ENCODE measurements at regions not wholly inside any gene's neighbourhood (a gene's known extent, or its start where the extent isn't known, plus 50 kb on each side); places are given as distances from the start of the nearest gene placed in this dataset.

DNA sequence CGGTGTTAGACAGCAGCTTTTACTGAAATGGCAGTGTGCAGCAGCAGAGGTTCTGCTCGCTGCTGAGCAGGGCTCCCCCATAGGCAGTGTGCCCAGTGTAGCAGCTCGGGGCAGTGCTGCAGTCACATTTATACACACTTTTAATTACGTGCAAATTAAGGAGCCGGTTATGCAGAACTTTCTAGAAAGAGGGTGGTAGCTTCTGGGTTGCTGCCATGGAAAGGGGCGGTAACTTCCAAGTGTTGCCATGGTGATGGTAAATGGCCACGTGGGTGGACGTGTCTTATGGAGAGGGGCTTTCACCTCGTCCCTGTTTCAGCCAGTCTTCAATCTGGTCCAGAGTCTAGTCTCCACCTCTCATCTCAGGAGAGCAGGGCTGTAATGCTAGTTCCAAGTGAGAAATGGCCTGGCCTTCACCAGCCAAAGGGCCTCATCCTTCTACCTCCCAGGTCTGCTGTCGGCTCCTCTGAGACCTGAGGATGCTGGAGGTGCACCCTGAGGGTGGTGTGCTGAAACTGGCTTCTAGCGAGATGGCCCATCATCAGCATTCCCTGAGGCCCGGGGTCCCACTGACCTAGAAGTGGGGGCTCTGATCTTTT, 180.5 kb upstream of the PMEPA1 start:
- H3K9ac ChIP-seq (ENCODE audit: low read length): no peak overlapping the region
- H3F3A ChIP-seq (ENCODE audit: insufficient read depth): no peaks in the 10 kb centered on the region
- no peaks in the 10 kb centered on the region for H3K9me3 ChIP-seq (ENCODE audit: insufficient read depth, low read length)
- H4K20me1 ChIP-seq (ENCODE audit: low read depth, low read length): no peaks in the 10 kb centered on the region
- no peaks in the 10 kb centered on the region for H3K79me2 ChIP-seq (ENCODE audit: insufficient read depth, low read length)
- no peaks in the 10 kb centered on the region for H3K9me2 ChIP-seq (replicated peaks; ENCODE audit: insufficient read depth, low read length)
- H3K36me3 ChIP-seq (ENCODE audit: low read length): no peaks in the 10 kb centered on the region
- no peak overlapping the region for H2AFZ ChIP-seq (ENCODE audit: low read depth, low read length, severe bottlenecking)
- H3K4me3 ChIP-seq (ENCODE audit: insufficient read depth, low read length, poor library complexity, severe bottlenecking): no peak overlapping the region
- H3K27me3 ChIP-seq (ENCODE audit: low read length): no peaks in the 10 kb centered on the region
- no peak for TF ChIP-seq EZH2phosphoT487 (conservative IDR thresholded peaks at IDR 0.05; ENCODE audit: low read length)
- TF ChIP-seq CTCF (IDR thresholded peaks at IDR 0.05; ENCODE audit: insufficient read depth, low read length, poor library complexity, severe bottlenecking): no peak
- no peak overlapping the region for H3K27ac ChIP-seq (ENCODE audit: low read depth, low read length)
- no peak overlapping the region for H3K4me2 ChIP-seq (ENCODE audit: low read depth, low read length, poor library complexity, severe bottlenecking)

DNA sequence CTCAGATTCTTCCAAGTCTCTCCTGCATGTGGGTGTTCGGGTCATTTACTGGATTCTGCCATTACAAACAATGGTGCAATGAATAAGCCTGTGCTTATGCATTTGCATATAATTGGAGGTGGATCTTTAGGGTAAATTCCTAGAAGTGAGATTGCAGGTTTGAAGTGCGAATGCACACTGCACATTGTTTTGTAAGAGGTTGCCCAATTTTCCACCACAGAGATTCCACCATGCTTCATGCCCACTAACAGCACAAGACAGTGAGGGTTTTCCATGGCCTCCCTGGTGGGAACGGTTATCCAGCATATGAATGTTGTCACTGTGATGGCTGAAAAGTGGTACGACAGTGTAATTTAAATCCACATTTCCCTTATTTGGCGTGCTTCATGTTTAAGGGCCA, 178.8 kb upstream of the PMEPA1 start:
- Histone ChIP-seq H3K9me3 (ENCODE audit: insufficient read depth, low read length) (no peaks in the 10 kb centered on the region), H3K9ac (ENCODE audit: low read length) (no peak overlapping the region), H4K20me1 (ENCODE audit: low read depth, low read length) (no peaks in the 10 kb centered on the region), H2AFZ (ENCODE audit: low read depth, low read length, severe bottlenecking) (no peak overlapping the region), H3K36me3 (ENCODE audit: low read length) (no peaks in the 10 kb centered on the region), H3F3A (ENCODE audit: insufficient read depth) (no peaks in the 10 kb centered on the region), H3K27ac (ENCODE audit: low read depth, low read length) (no peak overlapping the region), H3K4me2 (ENCODE audit: low read depth, low read length, poor library complexity, severe bottlenecking) (no peak overlapping the region), H3K9me2 (replicated peaks; ENCODE audit: insufficient read depth, low read length) (no peaks in the 10 kb centered on the region), H3K27me3 (ENCODE audit: low read length) (no peaks in the 10 kb centered on the region), H3K79me2 (ENCODE audit: insufficient read depth, low read length) (no peaks in the 10 kb centered on the region), H3K4me3 (ENCODE audit: insufficient read depth, low read length, poor library complexity, severe bottlenecking) (no peak overlapping the region)
- TF ChIP-seq CTCF (IDR thresholded peaks at IDR 0.05; ENCODE audit: insufficient read depth, low read length, poor library complexity, severe bottlenecking): no peak
- no peak for TF ChIP-seq EZH2phosphoT487 (conservative IDR thresholded peaks at IDR 0.05; ENCODE audit: low read length)

- Histone ChIP-seq H3K4me2 (ENCODE audit: low read depth, low read length, poor library complexity, severe bottlenecking) (no peak overlapping the region), H3K9me2 (replicated peaks; ENCODE audit: insufficient read depth, low read length) (no peaks in the 10 kb centered on the region), H3K79me2 (ENCODE audit: insufficient read depth, low read length) (no peaks in the 10 kb centered on the region), H3K36me3 (ENCODE audit: low read length) (no peaks in the 10 kb centered on the region), H3K9me3 (ENCODE audit: insufficient read depth, low read length) (no peaks in the 10 kb centered on the region), H3K27ac (ENCODE audit: low read depth, low read length) (no peak overlapping the region), H3F3A (ENCODE audit: insufficient read depth) (no peaks in the 10 kb centered on the region), H3K27me3 (ENCODE audit: low read length) (no peaks in the 10 kb centered on the region), H3K4me3 (ENCODE audit: insufficient read depth, low read length, poor library complexity, severe bottlenecking) (no peak overlapping the region), H4K20me1 (ENCODE audit: low read depth, low read length) (no peaks in the 10 kb centered on the region), H3K9ac (ENCODE audit: low read length) (no peak overlapping the region), H2AFZ (ENCODE audit: low read depth, low read length, severe bottlenecking) (no peak overlapping the region)
- no peak for TF ChIP-seq EZH2phosphoT487 (conservative IDR thresholded peaks at IDR 0.05; ENCODE audit: low read length)
- TF ChIP-seq CTCF (IDR thresholded peaks at IDR 0.05; ENCODE audit: insufficient read depth, low read length, poor library complexity, severe bottlenecking): no peak
Measured at GRCh38 chr20:57884956-57885355, 175.1 kb upstream of the PMEPA1 start.
